Tibial nerve (tissue), 3 donors: ENCODE measurements at regions not wholly inside any gene's neighbourhood (a gene's known extent, or its start where the extent isn't known, plus 50 kb on each side); places are given as distances from the start of the nearest gene placed in this dataset.
"Not testable (repeated sequence)": the region's sequence is repeated elsewhere in the genome, so short reads cannot be mapped to it uniquely, and the experiment has no call there.

Experiments
- CTCF ChIP-seq, 5 experiments: fragments of 200-600 bp in 3 of 5; fragments of 450-650 bp in 2 of 5; sonication (generic) in 3 of 5; IDR thresholded peaks; one replicate each; pipeline ENCODE4 v1.5.1; 2016 to 2019; ENCODE audit warnings: antibody characterized with exemption in 5 of 5, mild to moderate bottlenecking in 3 of 5, moderate library complexity in 2 of 5
- POLR2A ChIP-seq, 2 donors: fragments of 450-650 bp; IDR thresholded peaks; one replicate each; pipeline ENCODE4 v1.6.1; 2017; ENCODE audit warnings: antibody characterized with exemption in 2 of 2, mild to moderate bottlenecking in 2 of 2, moderate library complexity in 2 of 2

- TF ChIP-seq CTCF, POLR2A (IDR thresholded peaks at IDR 0.05): not testable (repeated sequence)
Observed at GRCh38 chr9:1558666-1559065, 456.5 kb upstream of the SMARCA2 start.
